Progenitor cell of endocrine pancreas (in vitro differentiated cells): ENCODE measurements at regions not wholly inside any gene's neighbourhood (a gene's known extent, or its start where the extent isn't known, plus 50 kb on each side); places are given as distances from the start of the nearest gene placed in this dataset.

Experiments
- DNase-seq: peaks from one replicate; pipeline ENCODE4 v3.0.0; 2021; ENCODE audit warnings: low spot score; ENCODE audit not compliant: unreplicated experiment
- H3K27ac Mint-ChIP-seq: 2 replicates; pipeline ENCODE4 v1.8.0; 2021; ENCODE audit warnings: mild to moderate bottlenecking, moderate library complexity, mixed read lengths
- H3K27me3 Mint-ChIP-seq: 2 replicates; pipeline ENCODE4 v1.8.0; 2021; ENCODE audit warnings: mixed read lengths
- H3K36me3 Mint-ChIP-seq: 2 replicates; pipeline ENCODE4 v1.8.0; 2022; ENCODE audit warnings: mixed read lengths; ENCODE audit not compliant: insufficient read depth
- H3K4me1 Mint-ChIP-seq: 2 replicates; pipeline ENCODE4 v1.8.0; 2021; ENCODE audit warnings: low read depth, mixed read lengths
- H3K4me3 Mint-ChIP-seq: 2 replicates; pipeline ENCODE4 v1.8.0; 2021; ENCODE audit warnings: low read depth, mild to moderate bottlenecking, moderate library complexity, mixed read lengths
- H3K9me3 Mint-ChIP-seq: 2 replicates; pipeline ENCODE4 v1.8.0; 2021; ENCODE audit warnings: low read depth, mixed read lengths
- TF ChIP-seq, protein P1 (sequence below): fragments of 200-600 bp; sonication (generic); IDR thresholded peaks from one replicate; pipeline ENCODE4 v1.5.0; 2021; ENCODE audit warnings: antibody characterized with exemption, mild to moderate bottlenecking; ENCODE audit not compliant: unreplicated experiment

DNA sequence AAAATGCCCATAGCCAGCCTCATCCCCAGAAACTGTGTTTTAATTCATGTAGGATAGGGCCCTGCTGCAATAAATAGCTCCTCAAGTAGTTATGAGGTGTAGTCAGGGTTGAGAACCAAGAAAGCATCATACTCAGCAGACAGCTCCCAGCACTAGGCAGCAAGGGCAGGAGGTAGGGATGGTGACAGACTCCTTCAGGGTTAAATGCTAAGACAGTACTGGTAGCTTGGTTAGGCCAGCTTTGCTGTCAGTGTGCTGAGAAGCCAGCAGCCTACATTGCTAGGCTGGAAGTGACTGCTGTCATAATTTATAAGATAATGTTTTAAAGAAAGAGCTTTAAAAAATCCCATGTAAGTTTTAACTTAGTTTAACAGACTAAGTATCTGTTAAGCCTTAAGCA, 113.9 kb upstream of the IMMP2L start:
- peaks cover 5% of the 10 kb centered on the region for H3K4me1 Mint-ChIP-seq

DNA sequence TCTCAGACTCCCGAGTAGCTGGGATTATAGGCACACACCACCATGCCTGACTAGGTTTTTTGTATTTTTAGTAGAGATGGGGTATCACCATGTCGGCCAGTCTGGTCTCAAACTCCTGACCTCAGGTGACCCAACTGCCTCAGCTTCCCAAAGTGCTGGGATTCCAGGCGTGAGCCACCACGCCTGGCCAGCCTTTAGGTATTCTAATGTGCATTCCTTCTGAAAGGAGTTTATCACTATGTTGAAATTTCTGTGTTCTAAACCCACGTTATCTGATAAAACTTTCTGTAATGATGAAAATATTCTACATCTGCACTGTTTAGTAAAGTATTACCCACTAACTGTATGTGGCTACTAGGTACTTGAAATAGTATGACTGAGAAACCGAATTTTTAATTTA, 110.6 kb upstream of the IMMP2L start:
- Mint-ChIP-seq H3K4me3 (no peak overlapping the region), H3K9me3 (no peaks in the 10 kb centered on the region), H3K27ac (no peak overlapping the region), H3K4me1 (no peaks in the 10 kb centered on the region), H3K36me3 (no peaks in the 10 kb centered on the region), H3K27me3 (peaks cover 6% of the 10 kb centered on the region)
- TF ChIP-seq, protein P1, sequence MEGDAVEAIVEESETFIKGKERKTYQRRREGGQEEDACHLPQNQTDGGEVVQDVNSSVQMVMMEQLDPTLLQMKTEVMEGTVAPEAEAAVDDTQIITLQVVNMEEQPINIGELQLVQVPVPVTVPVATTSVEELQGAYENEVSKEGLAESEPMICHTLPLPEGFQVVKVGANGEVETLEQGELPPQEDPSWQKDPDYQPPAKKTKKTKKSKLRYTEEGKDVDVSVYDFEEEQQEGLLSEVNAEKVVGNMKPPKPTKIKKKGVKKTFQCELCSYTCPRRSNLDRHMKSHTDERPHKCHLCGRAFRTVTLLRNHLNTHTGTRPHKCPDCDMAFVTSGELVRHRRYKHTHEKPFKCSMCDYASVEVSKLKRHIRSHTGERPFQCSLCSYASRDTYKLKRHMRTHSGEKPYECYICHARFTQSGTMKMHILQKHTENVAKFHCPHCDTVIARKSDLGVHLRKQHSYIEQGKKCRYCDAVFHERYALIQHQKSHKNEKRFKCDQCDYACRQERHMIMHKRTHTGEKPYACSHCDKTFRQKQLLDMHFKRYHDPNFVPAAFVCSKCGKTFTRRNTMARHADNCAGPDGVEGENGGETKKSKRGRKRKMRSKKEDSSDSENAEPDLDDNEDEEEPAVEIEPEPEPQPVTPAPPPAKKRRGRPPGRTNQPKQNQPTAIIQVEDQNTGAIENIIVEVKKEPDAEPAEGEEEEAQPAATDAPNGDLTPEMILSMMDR: no peak
- DNase-seq: no peak

More for the DNA sequence above, 113.9 kb upstream of the IMMP2L start:
- peaks cover 8% of the 10 kb centered on the region for H3K27me3 Mint-ChIP-seq
- TF ChIP-seq, protein P1: no peak
- no peak overlapping the region for H3K27ac Mint-ChIP-seq
- H3K4me3 Mint-ChIP-seq: no peak overlapping the region
- DNase-seq: no peak
- no peaks in the 10 kb centered on the region for H3K9me3 Mint-ChIP-seq
- H3K36me3 Mint-ChIP-seq: no peaks in the 10 kb centered on the region

DNA sequence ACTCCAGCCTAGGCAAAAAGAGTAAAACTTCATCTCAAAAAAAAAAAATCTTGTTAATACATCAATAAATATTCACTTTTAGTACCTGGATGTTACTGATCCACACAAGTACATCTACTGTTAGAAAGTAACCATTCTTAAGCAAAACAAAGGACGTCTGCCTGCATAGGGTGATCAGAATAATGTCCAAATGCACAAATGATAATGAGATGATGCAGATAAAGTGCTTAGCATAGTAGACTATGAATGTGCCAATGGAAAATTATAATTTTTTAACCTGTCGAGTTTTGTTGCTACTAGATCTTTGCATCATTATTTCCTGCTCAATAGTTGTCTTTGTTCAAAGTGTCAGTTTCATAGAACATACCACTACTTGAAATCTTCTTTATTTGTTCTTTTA, 109.6 kb upstream of the IMMP2L start:
- Mint-ChIP-seq H3K27ac (no peak overlapping the region), H3K4me3 (no peak overlapping the region), H3K4me1 (no peaks in the 10 kb centered on the region), H3K27me3 (peaks cover 4% of the 10 kb centered on the region), H3K36me3 (no peaks in the 10 kb centered on the region), H3K9me3 (no peaks in the 10 kb centered on the region)
- DNase-seq: no peak
- TF ChIP-seq, protein P1: no peak

DNA sequence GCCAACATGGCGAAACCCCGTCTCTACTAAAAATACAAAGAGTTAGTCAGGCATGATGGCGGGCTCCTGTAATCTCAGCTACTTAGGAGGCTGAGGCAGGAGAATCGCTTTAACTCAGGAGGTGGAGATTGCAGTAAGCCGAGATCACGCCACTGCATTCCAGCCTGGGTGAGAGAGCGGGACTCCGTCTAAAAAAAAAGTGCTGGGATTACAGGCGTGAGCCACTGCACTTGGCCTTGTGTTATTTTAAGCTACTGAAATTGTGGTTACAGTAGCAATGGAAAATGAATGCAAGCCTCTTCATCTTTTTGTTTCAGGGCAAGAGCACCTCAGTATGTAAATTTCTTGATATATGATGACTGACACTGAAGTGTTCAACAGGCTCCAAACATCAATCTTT, 106.4 kb upstream of the IMMP2L start:
- no peaks in the 10 kb centered on the region for H3K9me3 Mint-ChIP-seq
- no peak overlapping the region for H3K27ac Mint-ChIP-seq
- peaks cover 3% of the 10 kb centered on the region for H3K27me3 Mint-ChIP-seq
- no peak overlapping the region for H3K4me3 Mint-ChIP-seq
- TF ChIP-seq, protein P1: no peak
- H3K36me3 Mint-ChIP-seq: no peaks in the 10 kb centered on the region
- no peak for DNase-seq
- H3K4me1 Mint-ChIP-seq: no peaks in the 10 kb centered on the region

DNA sequence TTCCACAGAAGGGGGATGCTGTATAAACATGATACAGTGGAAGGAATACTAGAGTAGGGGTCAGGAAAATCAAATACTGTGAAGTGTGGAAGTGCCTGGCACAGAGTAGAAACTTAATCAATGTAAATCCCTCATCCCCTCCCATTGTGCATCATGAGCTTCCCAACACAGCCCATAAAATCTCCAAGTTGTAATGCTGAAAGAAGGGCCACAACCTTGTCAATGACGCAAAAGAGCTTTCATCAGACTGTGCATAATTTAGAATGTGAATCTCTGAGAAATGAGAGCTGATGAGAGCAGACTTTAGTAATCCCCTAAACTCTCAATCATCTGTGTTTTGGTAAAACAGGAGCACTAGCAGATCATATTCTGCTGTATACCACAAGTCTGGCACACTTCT, 105.2 kb upstream of the IMMP2L start:
- H3K27me3 Mint-ChIP-seq: no peaks in the 10 kb centered on the region
- no peak overlapping the region for H3K27ac Mint-ChIP-seq
- DNase-seq: no peak
- no peaks in the 10 kb centered on the region for H3K4me1 Mint-ChIP-seq
- no peaks in the 10 kb centered on the region for H3K9me3 Mint-ChIP-seq
- TF ChIP-seq, protein P1: no peak
- no peaks in the 10 kb centered on the region for H3K36me3 Mint-ChIP-seq
- H3K4me3 Mint-ChIP-seq: no peak overlapping the region
